Right lobe of liver (tissue), 4 donors: ENCODE measurements at regions not wholly inside any gene's neighbourhood (a gene's known extent, or its start where the extent isn't known, plus 50 kb on each side); places are given as distances from the start of the nearest gene placed in this dataset.

Experiments
- CTCF ChIP-seq, 4 donors: fragments of 200-600 bp in 3 of 4; fragments of 450-650 bp in 1 of 4; IDR thresholded peaks; one replicate each; pipeline versions ENCODE4 v1.5.1 to v1.8.0; 2016 to 2022; ENCODE audit warnings: antibody characterized with exemption in 4 of 4, mild to moderate bottlenecking in 2 of 4
- POLR2A ChIP-seq: fragments of 450-650 bp; IDR thresholded peaks from one replicate; pipeline ENCODE4 v1.6.1; 2017; ENCODE audit warnings: antibody characterized with exemption, mild to moderate bottlenecking
- donor health status: DM: no; HTN: no; CAD: no.
- donor health status: DM: no; HTN: no; CAD: no.
- donor health status: DM: no; HTN: yes; CAD: no.

GRCh38 chrX:3479026-3479425 is 132.6 kb upstream of the MXRA5 start:
- no peak for TF ChIP-seq CTCF (IDR thresholded peaks at IDR 0.05)
- TF ChIP-seq POLR2A, result no peak
